Fibroblast of pulmonary artery (primary cell): ENCODE measurements at regions not wholly inside any gene's neighbourhood (a gene's known extent, or its start where the extent isn't known, plus 50 kb on each side); places are given as distances from the start of the nearest gene placed in this dataset.

ENCODE experiments used
- DNase-seq: peaks from one replicate; pipeline ENCODE4 v3.0.0-alpha.2; 2010; ENCODE audit warnings: low read depth
- H3K4me3 ChIP-seq: replicated peaks from 2 replicates; pipeline ENCODE4 v1.5.1; 2011; ENCODE audit warnings: low read depth, mild to moderate bottlenecking, control low read depth, low read length, moderate library complexity
- CTCF ChIP-seq: IDR thresholded peaks from 2 replicates; pipeline ENCODE4 v1.5.1; 2011; ENCODE audit warnings: mild to moderate bottlenecking, control low read depth, low read length, inconsistent platforms; ENCODE audit errors: missing control alignments

DNA sequence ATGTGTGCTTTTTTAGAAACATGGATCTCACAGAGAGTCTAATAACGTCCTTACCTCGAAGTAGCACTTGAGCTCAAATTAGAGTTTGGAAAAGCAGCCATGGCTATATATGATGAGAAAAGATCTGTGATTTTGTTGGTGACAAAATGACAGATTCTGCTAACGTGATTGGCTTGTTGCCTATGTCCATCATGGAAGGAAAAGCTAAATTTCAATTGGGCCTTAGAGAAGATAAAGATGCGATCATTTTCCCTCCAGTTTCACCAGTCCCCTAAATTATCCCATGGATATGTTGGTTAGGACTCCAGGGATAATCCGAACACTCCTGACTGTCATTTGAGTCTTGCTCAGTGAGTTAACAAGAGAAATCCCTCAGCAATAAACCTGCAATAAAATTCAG, 175.8 kb downstream of the C16orf95 start:
- no peak overlapping the region for H3K4me3 ChIP-seq
- TF ChIP-seq CTCF: no peak
- no peak for DNase-seq

- TF ChIP-seq CTCF: no peak
- no peak overlapping the region for H3K4me3 ChIP-seq
- DNase-seq: no peak
Measured at GRCh38 chr16:87143661-87144121, 173.5 kb downstream of the C16orf95 start.

- TF ChIP-seq CTCF: no peak
- DNase-seq: no peak
Measured at GRCh38 chr16:87144232-87144631, 173.0 kb downstream of the C16orf95 start.

GRCh38 chr16:87145181-87146176, 171.7 kb downstream of the C16orf95 start:
- peak; percentile 54 for DNase-seq
- TF ChIP-seq CTCF: no peak
- no peak overlapping the region for H3K4me3 ChIP-seq

More at GRCh38 chr16:87144232-87144631, 173.0 kb downstream of the C16orf95 start:
- H3K4me3 ChIP-seq: no peak overlapping the region

DNA sequence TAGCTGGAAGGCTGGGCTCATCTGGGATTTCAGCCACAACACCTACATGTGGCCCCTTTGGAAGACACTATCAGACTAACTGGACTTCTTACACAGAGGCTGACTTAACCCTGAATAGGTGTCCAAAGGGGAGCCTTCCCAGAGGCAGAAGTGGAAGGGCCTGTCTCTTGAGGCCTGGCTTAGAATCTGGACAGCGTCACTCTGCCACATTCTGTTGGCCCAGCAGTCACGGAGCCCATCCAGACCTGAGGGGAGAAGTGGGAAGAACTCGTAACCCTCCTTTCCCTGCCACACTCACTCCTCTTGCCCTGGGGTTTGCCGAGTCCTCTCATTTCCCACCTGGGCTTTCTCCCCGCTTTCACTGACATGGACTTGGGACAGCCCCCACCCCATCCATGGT, 170.5 kb downstream of the C16orf95 start:
- no peak overlapping the region for H3K4me3 ChIP-seq
- DNase-seq: no peak
- no peak for TF ChIP-seq CTCF

DNA sequence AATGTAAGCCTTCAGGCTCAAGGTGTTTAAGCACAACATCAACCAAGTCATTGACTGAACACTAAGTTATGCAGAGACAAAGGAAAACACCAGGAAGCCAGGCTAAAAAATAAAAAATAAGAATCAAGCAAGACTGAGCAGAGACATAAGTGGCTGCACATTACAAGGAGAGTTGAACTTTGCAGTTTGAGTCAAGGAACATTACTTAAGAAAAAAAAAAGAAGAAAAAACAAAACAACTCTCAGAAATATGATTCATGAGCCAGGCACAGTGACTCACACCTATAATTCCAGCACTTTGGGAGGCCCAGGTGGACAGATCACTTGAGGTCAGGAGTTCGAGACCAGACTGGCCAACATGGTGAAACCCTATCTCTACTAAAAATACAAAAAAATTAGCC, 168.1 kb downstream of the C16orf95 start:
- no peak overlapping the region for H3K4me3 ChIP-seq
- DNase-seq: no peak
- no peak for TF ChIP-seq CTCF
